ENCODE measurements at regions not wholly inside any gene's neighbourhood (a gene's known extent, or its start where the extent isn't known, plus 50 kb on each side); places are given as distances from the start of the nearest gene placed in this dataset.

DNA sequence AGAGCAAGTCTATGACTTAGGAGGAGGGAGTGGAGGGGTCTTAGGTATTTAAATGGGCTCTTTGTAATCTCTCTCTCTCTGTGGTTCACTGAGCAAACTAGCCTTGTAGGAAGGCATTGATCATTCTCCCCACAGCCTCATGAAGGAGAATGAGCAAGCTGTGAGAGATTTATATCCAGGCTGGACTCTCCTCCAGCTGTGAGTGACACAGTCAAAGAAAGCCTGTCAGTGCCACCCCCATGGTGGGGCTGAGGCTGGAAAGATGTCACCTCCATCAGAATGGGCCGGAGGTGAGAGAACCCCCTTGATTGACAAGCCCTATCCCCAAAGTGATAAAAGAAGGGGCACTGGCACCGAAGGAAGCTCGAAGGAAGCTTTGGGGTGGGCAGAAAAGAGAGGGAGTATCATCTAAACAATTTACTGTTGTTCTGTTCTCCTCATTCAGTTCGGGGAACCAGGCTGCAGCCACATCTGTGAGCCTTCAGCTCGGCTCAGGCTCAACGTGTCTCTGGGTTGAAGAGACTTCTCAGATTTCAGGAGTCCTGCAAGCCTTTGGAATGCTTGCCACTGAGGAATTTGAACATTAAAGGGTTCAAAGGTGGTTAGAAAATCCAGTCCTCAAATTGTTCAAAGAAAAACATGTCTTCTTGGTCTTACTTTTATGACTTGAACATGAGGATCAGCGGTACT lies 538.2 kb upstream of the ZNF462 start:
- TF ChIP-seq, protein P1, sequence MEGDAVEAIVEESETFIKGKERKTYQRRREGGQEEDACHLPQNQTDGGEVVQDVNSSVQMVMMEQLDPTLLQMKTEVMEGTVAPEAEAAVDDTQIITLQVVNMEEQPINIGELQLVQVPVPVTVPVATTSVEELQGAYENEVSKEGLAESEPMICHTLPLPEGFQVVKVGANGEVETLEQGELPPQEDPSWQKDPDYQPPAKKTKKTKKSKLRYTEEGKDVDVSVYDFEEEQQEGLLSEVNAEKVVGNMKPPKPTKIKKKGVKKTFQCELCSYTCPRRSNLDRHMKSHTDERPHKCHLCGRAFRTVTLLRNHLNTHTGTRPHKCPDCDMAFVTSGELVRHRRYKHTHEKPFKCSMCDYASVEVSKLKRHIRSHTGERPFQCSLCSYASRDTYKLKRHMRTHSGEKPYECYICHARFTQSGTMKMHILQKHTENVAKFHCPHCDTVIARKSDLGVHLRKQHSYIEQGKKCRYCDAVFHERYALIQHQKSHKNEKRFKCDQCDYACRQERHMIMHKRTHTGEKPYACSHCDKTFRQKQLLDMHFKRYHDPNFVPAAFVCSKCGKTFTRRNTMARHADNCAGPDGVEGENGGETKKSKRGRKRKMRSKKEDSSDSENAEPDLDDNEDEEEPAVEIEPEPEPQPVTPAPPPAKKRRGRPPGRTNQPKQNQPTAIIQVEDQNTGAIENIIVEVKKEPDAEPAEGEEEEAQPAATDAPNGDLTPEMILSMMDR (IDR thresholded peaks at IDR 0.05), result no peak
- TF ChIP-seq POLR2A (IDR thresholded peaks at IDR 0.05), result no peak

Measured in Peyer's patch (tissue), 4 donors.